ENCODE measurements at regions not wholly inside any gene's neighbourhood (a gene's known extent, or its start where the extent isn't known, plus 50 kb on each side); places are given as distances from the start of the nearest gene placed in this dataset.

GRCh38 chrX:40201329-40201885 lies 103.6 kb upstream of the BCOR start:
- TF ChIP-seq CTCF (IDR thresholded peaks at IDR 0.05) (no peak), POLR2A (IDR thresholded peaks at IDR 0.05) (no peak)
- Histone ChIP-seq H3K27me3 (no peaks in the 10 kb centered on the region), H3K4me1 (no peaks in the 10 kb centered on the region), H3K27ac (no peak overlapping the region), H3K9me3 (no peaks in the 10 kb centered on the region), H3K4me3 (no peak overlapping the region), H3K36me3 (ENCODE audit: low read depth, missing control alignments) (no peaks in the 10 kb centered on the region)
- 75 to 92% methylated on average over 1 to 3 of the region's 3 CpGs for WGBS, 2 donors
- DNase-seq = no peak
- intact Hi-C loops (cut with DNase I; ENCODE audit: low total_unique reads) = no loop called here

DNA sequence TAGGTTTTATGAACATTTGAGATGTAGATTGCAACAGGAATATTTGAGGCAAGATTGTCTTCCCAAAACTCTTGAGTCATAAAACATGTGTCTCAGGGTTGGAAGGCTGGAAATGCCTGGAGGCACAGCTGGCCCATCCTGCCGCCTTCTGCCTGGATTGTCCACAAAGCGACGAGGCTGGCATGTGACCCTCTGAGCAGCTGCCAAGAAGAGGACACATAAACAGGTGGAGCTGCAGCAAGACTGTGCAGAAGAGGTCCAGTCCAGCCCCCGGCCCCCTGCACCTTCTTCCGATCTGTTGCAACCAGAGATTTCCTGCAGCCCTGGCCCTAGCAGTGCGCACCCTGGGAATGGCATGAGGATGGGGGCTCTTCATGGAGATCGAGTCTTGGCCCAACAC lies 101.9 kb upstream of the BCOR start:
- Histone ChIP-seq H3K27me3 (no peaks in the 10 kb centered on the region), H3K27ac (no peak overlapping the region), H3K36me3 (ENCODE audit: low read depth, missing control alignments) (no peaks in the 10 kb centered on the region), H3K4me1 (no peaks in the 10 kb centered on the region), H3K9me3 (no peaks in the 10 kb centered on the region), H3K4me3 (no peak overlapping the region)
- no peak for DNase-seq
- no peak for TF ChIP-seq CTCF (IDR thresholded peaks at IDR 0.05)
- no peak for TF ChIP-seq POLR2A (IDR thresholded peaks at IDR 0.05)
- WGBS, 2 donors = 60 to 93% methylated on average over 1 to 7 of the region's 7 CpGs
- intact Hi-C loops (cut with DNase I; ENCODE audit: low total_unique reads) = no loop called here

DNA sequence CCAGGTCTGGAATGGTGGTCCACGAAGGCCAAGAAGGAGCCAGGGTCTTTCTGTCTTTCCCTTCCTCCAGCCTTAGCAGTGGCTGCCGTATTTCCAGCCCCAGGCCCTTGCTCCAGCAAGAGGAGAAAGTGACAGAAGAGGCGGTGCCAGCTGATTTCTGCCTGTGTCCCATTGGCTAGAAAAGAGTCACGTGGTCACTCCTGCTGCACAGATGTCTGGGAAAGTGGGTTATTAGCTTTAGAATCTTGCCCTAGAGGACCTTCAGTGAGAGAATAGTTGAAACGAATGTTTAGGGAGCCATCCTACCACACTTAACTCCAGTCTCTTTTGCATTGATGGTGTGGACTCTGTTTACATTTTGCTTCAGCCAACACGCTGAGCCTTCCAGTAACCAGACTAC lies 99.3 kb upstream of the BCOR start:
- no peaks in the 10 kb centered on the region for H3K4me1 ChIP-seq
- WGBS, 2 donors = 94 to 97% methylated on average over 5 to 6 of the region's 6 CpGs
- H3K4me3 ChIP-seq = no peak overlapping the region
- H3K9me3 ChIP-seq = no peaks in the 10 kb centered on the region
- H3K36me3 ChIP-seq (ENCODE audit: low read depth, missing control alignments) = no peaks in the 10 kb centered on the region
- TF ChIP-seq POLR2A (IDR thresholded peaks at IDR 0.05) (no peak), CTCF (IDR thresholded peaks at IDR 0.05) (no peak)
- H3K27me3 ChIP-seq = no peaks in the 10 kb centered on the region
- H3K27ac ChIP-seq = no peak overlapping the region
- DNase-seq = no peak
- intact Hi-C loops (cut with DNase I; ENCODE audit: low total_unique reads) = no loop called here

- Histone ChIP-seq H3K9me3 (no peaks in the 10 kb centered on the region), H3K36me3 (ENCODE audit: low read depth, missing control alignments) (no peaks in the 10 kb centered on the region), H3K4me3 (no peak overlapping the region), H3K27me3 (no peaks in the 10 kb centered on the region), H3K4me1 (no peaks in the 10 kb centered on the region), H3K27ac (no peak overlapping the region)
- WGBS, 2 donors = 100% methylated on average over 1 of the region's 1 CpG
- DNase-seq = no peak
- intact Hi-C loops (cut with DNase I; ENCODE audit: low total_unique reads) = no loop called here
- TF ChIP-seq CTCF (IDR thresholded peaks at IDR 0.05) = no peak
- no peak for TF ChIP-seq POLR2A (IDR thresholded peaks at IDR 0.05)
These were observed 97.6 kb upstream of the BCOR start for GRCh38 chrX:40195368-40195767.

DNA sequence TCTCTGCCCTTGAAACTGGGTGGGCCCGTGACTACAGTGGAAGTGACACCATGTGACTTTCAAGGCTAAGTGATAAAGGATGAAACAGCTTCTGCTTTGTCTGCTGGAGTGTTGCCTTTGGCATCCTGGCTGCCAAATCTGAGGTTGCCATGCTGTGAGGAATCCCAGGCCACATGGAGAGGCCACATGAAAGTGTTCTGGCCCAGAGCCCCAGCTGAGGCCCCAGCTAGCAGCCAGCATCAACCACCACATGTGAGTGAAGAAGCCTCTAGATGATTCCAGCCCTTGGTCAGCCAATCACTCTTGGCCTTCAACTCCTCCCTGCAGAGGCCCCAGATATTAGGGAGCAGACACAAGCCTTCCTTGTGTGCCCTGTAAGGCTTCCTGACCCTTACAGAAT lies 94.4 kb upstream of the BCOR start:
- DNase-seq = no peak
- H3K27ac ChIP-seq = no peak overlapping the region
- TF ChIP-seq CTCF (IDR thresholded peaks at IDR 0.05) = no peak
- TF ChIP-seq POLR2A (IDR thresholded peaks at IDR 0.05) = no peak
- H3K9me3 ChIP-seq = no peaks in the 10 kb centered on the region
- no CpG with 5 or more reads among the region's 1 CpG for WGBS, 2 donors
- no peak overlapping the region for H3K4me3 ChIP-seq
- intact Hi-C loops (cut with DNase I; ENCODE audit: low total_unique reads) = no loop called here
- no peaks in the 10 kb centered on the region for H3K36me3 ChIP-seq (ENCODE audit: low read depth, missing control alignments)
- no peaks in the 10 kb centered on the region for H3K4me1 ChIP-seq
- H3K27me3 ChIP-seq = no peaks in the 10 kb centered on the region

Measured in testis (tissue), 2 donors.